ENCODE measurements at regions not wholly inside any gene's neighbourhood (a gene's known extent, or its start where the extent isn't known, plus 50 kb on each side); places are given as distances from the start of the nearest gene placed in this dataset.

GRCh38 chr18:61616111-61616610, 276.6 kb downstream of the RNF152 start:
- Histone ChIP-seq H3K9ac (ENCODE audit: control insufficient read depth, extremely low read depth, insufficient read depth, low read length) (no peak overlapping the region), H3K79me2 (ENCODE audit: control insufficient read depth, insufficient read depth, low read length) (no peaks in the 10 kb centered on the region), H3K27ac (ENCODE audit: control insufficient read depth, insufficient read depth, low read length) (no peak overlapping the region), H2AFZ (ENCODE audit: control insufficient read depth, low read length) (no peak overlapping the region), H4K20me1 (ENCODE audit: control insufficient read depth, extremely low read depth, insufficient read depth, low read length) (no peaks in the 10 kb centered on the region), H3K27me3 (ENCODE audit: control insufficient read depth, extremely low read depth, insufficient read depth, low read length) (no peaks in the 10 kb centered on the region), H3K4me1 (ENCODE audit: control insufficient read depth, extremely low read depth, insufficient read depth, low read length) (peaks cover 11% of the 10 kb centered on the region), H3K4me2 (ENCODE audit: control insufficient read depth, extremely low read depth, insufficient read depth, low read depth, low read length) (no peak overlapping the region), H3K9me1 (ENCODE audit: control insufficient read depth, extremely low read depth, insufficient read depth, low read length) (no peaks in the 10 kb centered on the region), H3K36me3 (ENCODE audit: control insufficient read depth in 2 of 2, extremely low read depth in 1 of 2, insufficient read depth in 2 of 2, low read length in 2 of 2) (no peaks in the 10 kb centered on the region), H3K4me3 (ENCODE audit: control insufficient read depth in 2 of 3, extremely low read depth in 1 of 3, insufficient read depth in 2 of 3, low read depth in 1 of 3, low read length in 3 of 3) (no peak overlapping the region), H3K9me3 (ENCODE audit: control insufficient read depth, low read depth, low read length) (no peaks in the 10 kb centered on the region)
- FAIRE-seq: no peak
- dilution Hi-C loops (cut with MboI; ENCODE audit: extremely low pct_ligation_motif_present, low sequenced_read_pairs): no loop called here
- TF ChIP-seq, protein P1, sequence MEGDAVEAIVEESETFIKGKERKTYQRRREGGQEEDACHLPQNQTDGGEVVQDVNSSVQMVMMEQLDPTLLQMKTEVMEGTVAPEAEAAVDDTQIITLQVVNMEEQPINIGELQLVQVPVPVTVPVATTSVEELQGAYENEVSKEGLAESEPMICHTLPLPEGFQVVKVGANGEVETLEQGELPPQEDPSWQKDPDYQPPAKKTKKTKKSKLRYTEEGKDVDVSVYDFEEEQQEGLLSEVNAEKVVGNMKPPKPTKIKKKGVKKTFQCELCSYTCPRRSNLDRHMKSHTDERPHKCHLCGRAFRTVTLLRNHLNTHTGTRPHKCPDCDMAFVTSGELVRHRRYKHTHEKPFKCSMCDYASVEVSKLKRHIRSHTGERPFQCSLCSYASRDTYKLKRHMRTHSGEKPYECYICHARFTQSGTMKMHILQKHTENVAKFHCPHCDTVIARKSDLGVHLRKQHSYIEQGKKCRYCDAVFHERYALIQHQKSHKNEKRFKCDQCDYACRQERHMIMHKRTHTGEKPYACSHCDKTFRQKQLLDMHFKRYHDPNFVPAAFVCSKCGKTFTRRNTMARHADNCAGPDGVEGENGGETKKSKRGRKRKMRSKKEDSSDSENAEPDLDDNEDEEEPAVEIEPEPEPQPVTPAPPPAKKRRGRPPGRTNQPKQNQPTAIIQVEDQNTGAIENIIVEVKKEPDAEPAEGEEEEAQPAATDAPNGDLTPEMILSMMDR (optimal IDR thresholded peaks at IDR 0.05 in 1 of 3, IDR thresholded peaks at IDR 0.05 in 1 of 3, conservative IDR thresholded peaks at IDR 0.05 in 1 of 3; ENCODE audit: extremely low read depth in 1 of 3, insufficient read depth in 2 of 3, low read length in 3 of 3): no peak
- no peak for TF ChIP-seq EZH2 (IDR thresholded peaks at IDR 0.05; ENCODE audit: low read length)
- DNase-seq (ENCODE audit: low read depth, low spot score): no peak

GRCh38 chr18:61612517-61612916, 279.3 kb downstream of the CDH20 start:
- H3K27me3 ChIP-seq (ENCODE audit: control insufficient read depth, extremely low read depth, insufficient read depth, low read length): no peaks in the 10 kb centered on the region
- no peaks in the 10 kb centered on the region for H3K79me2 ChIP-seq (ENCODE audit: control insufficient read depth, insufficient read depth, low read length)
- no peaks in the 10 kb centered on the region for H3K9me3 ChIP-seq (ENCODE audit: control insufficient read depth, low read depth, low read length)
- no peak overlapping the region for H3K27ac ChIP-seq (ENCODE audit: control insufficient read depth, insufficient read depth, low read length)
- no peaks in the 10 kb centered on the region for H3K9me1 ChIP-seq (ENCODE audit: control insufficient read depth, extremely low read depth, insufficient read depth, low read length)
- FAIRE-seq (peak; percentile 72), DNase-seq (ENCODE audit: low read depth, low spot score) (no peak)
- peaks cover 16% of the 10 kb centered on the region for H3K4me1 ChIP-seq (ENCODE audit: control insufficient read depth, extremely low read depth, insufficient read depth, low read length)
- H2AFZ ChIP-seq (ENCODE audit: control insufficient read depth, low read length): peak overlapping the region; percentile 11
- H3K4me2 ChIP-seq (ENCODE audit: control insufficient read depth, extremely low read depth, insufficient read depth, low read depth, low read length): no peak overlapping the region
- H3K36me3 ChIP-seq (ENCODE audit: control insufficient read depth in 2 of 2, extremely low read depth in 1 of 2, insufficient read depth in 2 of 2, low read length in 2 of 2): no peaks in the 10 kb centered on the region
- H3K9ac ChIP-seq (ENCODE audit: control insufficient read depth, extremely low read depth, insufficient read depth, low read length): no peak overlapping the region
- no peak overlapping the region for H3K4me3 ChIP-seq (ENCODE audit: control insufficient read depth in 2 of 3, extremely low read depth in 1 of 3, insufficient read depth in 2 of 3, low read depth in 1 of 3, low read length in 3 of 3)
- no peak for TF ChIP-seq EZH2 (IDR thresholded peaks at IDR 0.05; ENCODE audit: low read length)
- TF ChIP-seq, protein P1 (optimal IDR thresholded peaks at IDR 0.05 in 1 of 3, IDR thresholded peaks at IDR 0.05 in 1 of 3, conservative IDR thresholded peaks at IDR 0.05 in 1 of 3; ENCODE audit: extremely low read depth in 1 of 3, insufficient read depth in 2 of 3, low read length in 3 of 3): peak in 2 of 3 experiments; percentile 14 to 40
- dilution Hi-C loops (cut with MboI; ENCODE audit: extremely low pct_ligation_motif_present, low sequenced_read_pairs): no loop called here
- no peaks in the 10 kb centered on the region for H4K20me1 ChIP-seq (ENCODE audit: control insufficient read depth, extremely low read depth, insufficient read depth, low read length)

All from keratinocyte (primary cell).